ENCODE measurements at regions not wholly inside any gene's neighbourhood (a gene's known extent, or its start where the extent isn't known, plus 50 kb on each side); places are given as distances from the start of the nearest gene placed in this dataset.
"Not testable (repeated sequence)": the region's sequence is repeated elsewhere in the genome, so short reads cannot be mapped to it uniquely, and the experiment has no call there.

GRCh38 chr18:27549335-27550039, 364.4 kb upstream of the CHST9 start:
- Mint-ChIP-seq H3K27me3 (no peaks in the 10 kb centered on the region), H3K4me1 (no peaks in the 10 kb centered on the region), H3K9me3 (peaks cover 0 to 4% of the 10 kb centered on the region in 2 donors), H3K4me3 (no peak overlapping the region), H3K27ac (no peak overlapping the region), H3K36me3 (no peaks in the 10 kb centered on the region)
- ATAC-seq (replicated peaks) (no peak), DNase-seq (no peak)

- Mint-ChIP-seq H3K27me3 (no peaks in the 10 kb centered on the region), H3K9me3 (peaks cover 0 to 4% of the 10 kb centered on the region in 2 donors), H3K27ac (no peak overlapping the region), H3K36me3 (no peaks in the 10 kb centered on the region), H3K4me1 (no peaks in the 10 kb centered on the region), H3K4me3 (no peak overlapping the region)
- ATAC-seq (replicated peaks) (no peak), DNase-seq (no peak)
Measured at GRCh38 chr18:27546991-27547390, 361.9 kb upstream of the CHST9 start.

- no peak overlapping the region for H3K4me3 Mint-ChIP-seq
- peaks cover 0 to 4% of the 10 kb centered on the region in 2 donors for H3K9me3 Mint-ChIP-seq
- no peak for DNase-seq
- H3K4me1 Mint-ChIP-seq = no peaks in the 10 kb centered on the region
- ATAC-seq (replicated peaks) = no peak
- no peak overlapping the region for H3K27ac Mint-ChIP-seq
- H3K27me3 Mint-ChIP-seq = no peaks in the 10 kb centered on the region
- H3K36me3 Mint-ChIP-seq = no peaks in the 10 kb centered on the region
Measured at GRCh38 chr18:27544206-27544605, 359.1 kb upstream of the CHST9 start.

DNA sequence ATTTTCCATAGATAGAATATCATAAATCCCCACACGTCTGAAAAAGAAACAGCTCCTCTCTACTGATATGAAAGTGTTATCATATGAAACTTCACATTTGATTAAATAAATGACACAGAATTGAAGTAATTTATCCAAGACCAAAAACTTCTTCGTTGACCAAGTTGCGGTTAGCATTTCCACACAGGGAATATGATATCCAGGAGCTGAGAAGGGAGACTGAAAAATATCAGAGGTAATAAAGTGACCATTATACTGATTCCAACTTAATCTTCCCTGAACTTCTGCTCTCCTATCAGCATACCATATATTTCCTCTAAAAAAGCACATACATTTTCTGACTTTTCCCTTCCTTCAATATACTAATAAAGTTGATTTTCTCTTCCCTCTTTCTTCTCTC, 356.2 kb upstream of the CHST9 start:
- Mint-ChIP-seq H3K27me3 (no peaks in the 10 kb centered on the region), H3K4me1 (no peaks in the 10 kb centered on the region), H3K36me3 (no peaks in the 10 kb centered on the region), H3K4me3 (no peak overlapping the region), H3K27ac (no peak overlapping the region), H3K9me3 (peaks cover 5 to 6% of the 10 kb centered on the region in 2 donors)
- ATAC-seq (replicated peaks) = no peak
- DNase-seq = no peak

GRCh38 chr18:27540111-27540510, 355.0 kb upstream of the CHST9 start:
- no peak for DNase-seq
- Mint-ChIP-seq H3K36me3 (no peaks in the 10 kb centered on the region), H3K4me3 (no peak overlapping the region)

DNA sequence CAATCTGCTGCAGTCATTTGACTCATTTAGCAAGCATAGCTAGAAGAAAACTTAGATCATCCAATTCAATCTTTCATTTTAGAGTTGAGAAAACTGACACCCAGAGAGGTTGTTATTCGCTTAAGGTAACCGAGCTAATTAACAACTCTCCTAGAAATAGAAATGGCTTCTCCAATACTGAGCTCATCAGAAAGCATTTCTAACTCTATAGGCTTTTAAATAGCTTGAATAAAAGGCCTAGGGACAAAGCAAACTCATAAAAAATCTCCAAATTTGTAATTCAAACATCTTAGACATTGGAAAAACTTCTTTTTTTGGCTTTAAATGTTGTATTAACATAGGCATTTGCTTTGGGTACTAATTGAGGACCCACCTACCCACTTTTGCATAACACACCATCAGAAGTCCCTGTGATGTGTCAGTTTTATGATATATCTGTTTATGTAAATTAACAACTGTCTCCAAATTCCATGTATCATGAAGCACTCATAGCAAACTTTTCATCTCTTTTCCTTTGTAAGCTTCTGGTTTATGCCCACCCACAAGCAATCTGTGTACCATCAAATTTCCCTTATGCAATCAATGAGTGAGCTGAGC, 343.9 kb upstream of the CHST9 start:
- no peaks in the 10 kb centered on the region for H3K4me1 Mint-ChIP-seq
- no peak overlapping the region for H3K27ac Mint-ChIP-seq
- no peak for ATAC-seq (replicated peaks)
- H3K36me3 Mint-ChIP-seq = no peaks in the 10 kb centered on the region
- no peaks in the 10 kb centered on the region for H3K27me3 Mint-ChIP-seq
- peaks cover 4 to 6% of the 10 kb centered on the region in 2 donors for H3K9me3 Mint-ChIP-seq
- DNase-seq = no peak
- H3K4me3 Mint-ChIP-seq = no peak overlapping the region

More at GRCh38 chr18:27540111-27540510, 355.0 kb upstream of the CHST9 start:
- ATAC-seq (replicated peaks) = no peak
- Mint-ChIP-seq H3K4me1 (no peaks in the 10 kb centered on the region), H3K27ac (no peak overlapping the region), H3K27me3 (no peaks in the 10 kb centered on the region), H3K9me3 (peaks cover 5 to 6% of the 10 kb centered on the region in 2 donors)

GRCh38 chr18:27527856-27528255, 342.7 kb upstream of the CHST9 start:
- H3K27me3 Mint-ChIP-seq = no peaks in the 10 kb centered on the region
- ATAC-seq (replicated peaks) (no peak), DNase-seq (no peak)

DNA sequence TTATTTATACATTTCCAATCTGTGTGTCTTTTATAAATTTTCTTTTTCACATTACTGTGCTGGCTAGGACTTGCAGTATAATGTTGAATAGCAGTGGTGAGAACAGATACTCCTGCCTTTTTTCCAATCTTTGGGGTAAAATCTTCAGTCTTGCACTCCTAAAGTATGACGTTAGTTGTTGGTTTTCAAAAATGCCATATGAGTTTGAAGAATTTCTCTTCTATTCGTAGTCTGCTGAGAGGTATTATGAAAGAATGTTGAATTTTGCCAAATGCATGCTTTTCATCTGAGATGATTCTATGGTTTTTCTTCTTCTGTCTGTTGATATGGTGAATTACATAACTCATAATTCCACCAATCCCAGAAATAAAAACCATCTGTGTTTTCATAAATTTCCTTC, 335.3 kb upstream of the CHST9 start:
- H3K9me3 Mint-ChIP-seq = peaks cover 0 to 3% of the 10 kb centered on the region in 2 donors

More at GRCh38 chr18:27527856-27528255, 342.7 kb upstream of the CHST9 start:
- Mint-ChIP-seq H3K4me1 (no peaks in the 10 kb centered on the region), H3K36me3 (no peaks in the 10 kb centered on the region), H3K4me3 (no peak overlapping the region), H3K27ac (no peak overlapping the region), H3K9me3 (peaks cover 4 to 6% of the 10 kb centered on the region in 2 donors)

GRCh38 chr18:27510036-27510633, 325.0 kb upstream of the CHST9 start:
- not testable (repeated sequence) for H3K36me3 Mint-ChIP-seq; H3K4me1 Mint-ChIP-seq; DNase-seq; H3K4me3 Mint-ChIP-seq; ATAC-seq (replicated peaks); H3K9me3 Mint-ChIP-seq; H3K27ac Mint-ChIP-seq; H3K27me3 Mint-ChIP-seq

More for the DNA sequence above, 335.3 kb upstream of the CHST9 start:
- ATAC-seq (replicated peaks) (no peak), DNase-seq (no peak)
- Mint-ChIP-seq H3K4me1 (no peaks in the 10 kb centered on the region), H3K27ac (no peak overlapping the region), H3K36me3 (no peaks in the 10 kb centered on the region), H3K27me3 (no peaks in the 10 kb centered on the region), H3K4me3 (no peak overlapping the region)

DNA sequence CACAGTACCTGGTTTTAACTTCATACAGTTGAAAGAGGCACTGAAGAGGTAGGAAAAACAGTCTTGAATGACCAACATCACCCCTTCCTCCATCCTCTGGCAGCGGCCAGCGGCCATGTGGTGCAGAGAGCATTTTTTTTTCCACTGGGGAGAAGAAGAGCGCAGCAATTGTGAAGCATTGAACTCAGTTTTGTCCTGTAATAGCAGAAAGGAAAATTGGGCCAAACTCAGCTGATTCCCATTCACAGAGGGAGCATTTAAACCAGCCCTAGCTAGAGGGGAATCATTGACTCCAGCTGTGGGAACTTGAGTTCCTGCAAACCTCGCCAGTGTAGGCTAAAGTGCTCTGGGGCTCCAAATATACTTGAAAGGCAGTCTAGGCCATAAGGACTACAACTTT, 316.6 kb upstream of the CHST9 start:
- DNase-seq (no peak), ATAC-seq (replicated peaks) (no peak)
- Mint-ChIP-seq H3K9me3 (peaks cover 4 to 9% of the 10 kb centered on the region in 2 donors), H3K4me1 (no peaks in the 10 kb centered on the region), H3K27me3 (no peaks in the 10 kb centered on the region), H3K4me3 (no peak overlapping the region), H3K36me3 (no peaks in the 10 kb centered on the region), H3K27ac (no peak overlapping the region)

DNA sequence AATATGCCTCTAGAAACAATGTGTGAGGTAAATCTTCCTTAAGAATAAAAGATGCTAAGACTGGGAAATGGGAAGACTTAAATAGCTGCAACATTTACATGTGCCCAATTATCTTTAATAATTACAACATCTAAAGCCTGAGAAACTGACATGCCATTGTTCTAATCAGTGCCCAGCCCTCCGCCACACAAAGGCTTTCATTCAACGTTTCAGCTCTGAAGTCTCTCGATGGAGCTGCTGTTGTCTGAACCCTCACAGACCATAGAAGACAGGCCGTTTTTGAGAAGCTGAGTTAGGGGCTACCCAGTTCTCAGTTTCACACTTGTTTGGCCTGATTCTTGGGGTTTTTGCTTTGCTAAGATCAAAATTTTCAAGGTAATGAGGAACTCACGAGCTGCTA, 315.4 kb upstream of the CHST9 start:
- H3K9me3 Mint-ChIP-seq = peaks cover 4 to 5% of the 10 kb centered on the region in 2 donors
- no peaks in the 10 kb centered on the region for H3K36me3 Mint-ChIP-seq
- no peaks in the 10 kb centered on the region for H3K27me3 Mint-ChIP-seq
- H3K4me1 Mint-ChIP-seq = no peaks in the 10 kb centered on the region
- H3K4me3 Mint-ChIP-seq = no peak overlapping the region
- ATAC-seq (replicated peaks) (no peak), DNase-seq (no peak)
- no peak overlapping the region for H3K27ac Mint-ChIP-seq

- no peak for ATAC-seq (replicated peaks)
- Mint-ChIP-seq H3K9me3 (no peaks in the 10 kb centered on the region), H3K4me1 (no peaks in the 10 kb centered on the region), H3K36me3 (no peaks in the 10 kb centered on the region), H3K4me3 (no peak overlapping the region), H3K27me3 (no peaks in the 10 kb centered on the region), H3K27ac (no peak overlapping the region)
- DNase-seq = no peak
Measured at GRCh38 chr18:27497246-27497645, 312.1 kb upstream of the CHST9 start.

- H3K4me1 Mint-ChIP-seq = no peaks in the 10 kb centered on the region
- DNase-seq = no peak
- no peaks in the 10 kb centered on the region for H3K36me3 Mint-ChIP-seq
- H3K27ac Mint-ChIP-seq = no peak overlapping the region
- peaks cover 0 to 4% of the 10 kb centered on the region in 2 donors for H3K9me3 Mint-ChIP-seq
- no peak for ATAC-seq (replicated peaks)
- no peak overlapping the region for H3K4me3 Mint-ChIP-seq
- no peaks in the 10 kb centered on the region for H3K27me3 Mint-ChIP-seq
Measured at GRCh38 chr18:27493182-27493581, 308.1 kb upstream of the CHST9 start.

- ATAC-seq (replicated peaks) = no peak
- DNase-seq = no peak
- Mint-ChIP-seq H3K27me3 (no peaks in the 10 kb centered on the region), H3K4me1 (no peaks in the 10 kb centered on the region), H3K36me3 (no peaks in the 10 kb centered on the region), H3K9me3 (peaks cover 0 to 4% of the 10 kb centered on the region in 2 donors), H3K4me3 (no peak overlapping the region), H3K27ac (no peak overlapping the region)
Measured at GRCh38 chr18:27491772-27492171, 306.7 kb upstream of the CHST9 start.

- no peaks in the 10 kb centered on the region for H3K4me1 Mint-ChIP-seq
- no peaks in the 10 kb centered on the region for H3K36me3 Mint-ChIP-seq
- ATAC-seq (replicated peaks) (no peak), DNase-seq (no peak)
- peaks cover 2 to 4% of the 10 kb centered on the region in 2 donors for H3K9me3 Mint-ChIP-seq
- no peak overlapping the region for H3K4me3 Mint-ChIP-seq
- H3K27ac Mint-ChIP-seq = no peak overlapping the region
- no peaks in the 10 kb centered on the region for H3K27me3 Mint-ChIP-seq
Measured at GRCh38 chr18:27483276-27483675, 298.2 kb upstream of the CHST9 start.
